Gastrocnemius medialis (tissue), 4 donors: ENCODE measurements at regions not wholly inside any gene's neighbourhood (a gene's known extent, or its start where the extent isn't known, plus 50 kb on each side); places are given as distances from the start of the nearest gene placed in this dataset.

Source experiments
- ATAC-seq, 2 donors: fragments of 150-250 bp; one replicate each; pipeline ENCODE4 v1.9.1; 2016
- DNase-seq, 2 donors: peaks; one replicate each; pipeline ENCODE4 v3.0.0-alpha.2; 2019
- H3K27ac ChIP-seq, 4 donors: fragments of 200-600 bp; sonication (generic); 1 replicate in 1 of 4; 2 replicates in 3 of 4; pipeline ENCODE4 v1.5.1; 2016 to 2018; ENCODE audit warnings: mild to moderate bottlenecking in 2 of 4, moderate library complexity in 1 of 4
- H3K27me3 ChIP-seq, 3 donors: fragments of 200-600 bp; sonication (generic) in 2 of 3; 1 replicate in 1 of 3; 2 replicates in 2 of 3; pipeline versions ENCODE4 v1.5.1 to v1.6.0; 2016 to 2019; ENCODE audit warnings: mild to moderate bottlenecking in 1 of 3, moderate library complexity in 1 of 3
- H3K36me3 ChIP-seq, 2 donors: fragments of 200-600 bp; sonication (generic) in 1 of 2; one replicate each; pipeline ENCODE4 v1.5.1; 2017 to 2018
- H3K4me1 ChIP-seq, 2 donors: fragments of 200-600 bp; sonication (generic) in 1 of 2; one replicate each; pipeline ENCODE4 v1.5.1; 2016 to 2017; ENCODE audit warnings: mild to moderate bottlenecking in 2 of 2
- H3K4me3 ChIP-seq, 4 donors: fragments of 200-600 bp; sonication (generic) in 3 of 4; 1 replicate in 1 of 4; 2 replicates in 3 of 4; pipeline ENCODE4 v1.5.1; 2016 to 2019; ENCODE audit warnings: mild to moderate bottlenecking in 2 of 4
- H3K9me3 ChIP-seq, 3 donors: fragments of 200-600 bp; sonication (generic) in 2 of 3; 1 replicate in 1 of 3; 2 replicates in 2 of 3; pipeline ENCODE4 v1.5.1; 2016 to 2019
- CTCF ChIP-seq, 5 experiments: fragments of 450-650 bp in 3 of 5; fragments of 200-600 bp in 2 of 5; sonication (generic) in 2 of 5; IDR thresholded peaks in 4 of 5; conservative IDR thresholded peaks in 1 of 5; 1 replicate in 4 of 5; 2 replicates in 1 of 5; pipeline ENCODE4 v1.5.1; 2016 to 2019; ENCODE audit warnings: antibody characterized with exemption in 5 of 5, mild to moderate bottlenecking in 3 of 5, moderate library complexity in 3 of 5
- POLR2A ChIP-seq, 2 donors: fragments of 450-650 bp; IDR thresholded peaks; one replicate each; pipeline ENCODE4 v1.6.1; 2017; ENCODE audit warnings: antibody characterized with exemption in 2 of 2, mild to moderate bottlenecking in 2 of 2, moderate library complexity in 2 of 2
- in situ Hi-C, 4 donors: fragments of 200-750 bp; cut with MboI; loops; one replicate each; pipeline versions ENCODE4 v1.15.0 to v1.8.0; 2017; ENCODE audit warnings: low sequenced_read_pairs in 4 of 4
- intact Hi-C: fragments of 100-400 bp; cut with DNase I; formaldehyde crosslinking; loops from one replicate; pipeline ENCODE4 v1.15.1; 2023; ENCODE audit warnings: low total_unique reads

- H3K27ac ChIP-seq, result no peak overlapping the region
- in situ Hi-C loops, result no loop called here
Measured at GRCh38 chr1:38670544-38671122, 188.9 kb downstream of the RRAGC start.

GRCh38 chr1:38667626-38668025 lies 191.9 kb downstream of the RRAGC start:
- DNase-seq (no peak), ATAC-seq (no peak)
- H3K4me3 ChIP-seq, result no peak overlapping the region
- TF ChIP-seq CTCF (IDR thresholded peaks at IDR 0.05 in 4 of 5, conservative IDR thresholded peaks at IDR 0.05 in 1 of 5) (no peak), POLR2A (IDR thresholded peaks at IDR 0.05) (no peak)
- H3K4me1 ChIP-seq, result no peaks in the 10 kb centered on the region
- H3K27ac ChIP-seq, result no peak overlapping the region
- H3K9me3 ChIP-seq, result no peaks in the 10 kb centered on the region
- in situ Hi-C loops, result no loop called here
- intact Hi-C loops, result no loop called here
- H3K27me3 ChIP-seq, result peaks cover 0 to 8% (median 5%) of the 10 kb centered on the region in 3 donors
- H3K36me3 ChIP-seq, result no peaks in the 10 kb centered on the region

More at GRCh38 chr1:38670544-38671122, 188.9 kb downstream of the RRAGC start:
- H3K36me3 ChIP-seq, result no peaks in the 10 kb centered on the region
- H3K9me3 ChIP-seq, result no peaks in the 10 kb centered on the region
- DNase-seq (no peak), ATAC-seq (no peak)
- H3K27me3 ChIP-seq, result peaks cover 0 to 5% (median 4%) of the 10 kb centered on the region in 3 donors
- no peak for TF ChIP-seq POLR2A (IDR thresholded peaks at IDR 0.05)
- TF ChIP-seq CTCF (IDR thresholded peaks at IDR 0.05 in 4 of 5, conservative IDR thresholded peaks at IDR 0.05 in 1 of 5), result no peak
- H3K4me3 ChIP-seq, result no peak overlapping the region
- no peaks in the 10 kb centered on the region for H3K4me1 ChIP-seq
- intact Hi-C loops, result no loop called here

GRCh38 chr1:38662126-38662525 lies 197.4 kb downstream of the RRAGC start:
- peaks cover 0 to 9% (median 0%) of the 10 kb centered on the region in 3 donors for H3K27me3 ChIP-seq
- no peak for TF ChIP-seq POLR2A (IDR thresholded peaks at IDR 0.05)
- no peak for TF ChIP-seq CTCF (IDR thresholded peaks at IDR 0.05 in 4 of 5, conservative IDR thresholded peaks at IDR 0.05 in 1 of 5)
- ATAC-seq, result no peak

GRCh38 chr1:38658883-38659282 lies 200.7 kb downstream of the RRAGC start:
- intact Hi-C loops (no loop called here), in situ Hi-C loops (no loop called here)
- Histone ChIP-seq H3K9me3 (no peaks in the 10 kb centered on the region), H3K4me3 (no peak overlapping the region), H3K36me3 (no peaks in the 10 kb centered on the region), H3K27ac (no peak overlapping the region), H3K27me3 (peaks cover 0 to 9% (median 0%) of the 10 kb centered on the region in 3 donors), H3K4me1 (no peaks in the 10 kb centered on the region)
- ATAC-seq, result no peak
- TF ChIP-seq POLR2A (IDR thresholded peaks at IDR 0.05) (no peak), CTCF (IDR thresholded peaks at IDR 0.05 in 4 of 5, conservative IDR thresholded peaks at IDR 0.05 in 1 of 5) (no peak)
- DNase-seq, result no peak

More at GRCh38 chr1:38662126-38662525, 197.4 kb downstream of the RRAGC start:
- Histone ChIP-seq H3K4me1 (no peaks in the 10 kb centered on the region), H3K4me3 (no peak overlapping the region), H3K27ac (no peak overlapping the region), H3K36me3 (no peaks in the 10 kb centered on the region), H3K9me3 (no peaks in the 10 kb centered on the region)
- no peak for DNase-seq
- in situ Hi-C loops, result no loop called here
- intact Hi-C loops, result no loop called here

GRCh38 chr1:38657873-38658272 lies 201.7 kb downstream of the RRAGC start:
- DNase-seq (no peak), ATAC-seq (no peak)
- Histone ChIP-seq H3K27me3 (peaks cover 0 to 5% (median 0%) of the 10 kb centered on the region in 3 donors), H3K4me3 (no peak overlapping the region), H3K4me1 (no peaks in the 10 kb centered on the region), H3K36me3 (no peaks in the 10 kb centered on the region), H3K9me3 (no peaks in the 10 kb centered on the region), H3K27ac (no peak overlapping the region)
- intact Hi-C loops, result no loop called here
- TF ChIP-seq POLR2A (IDR thresholded peaks at IDR 0.05) (no peak), CTCF (IDR thresholded peaks at IDR 0.05 in 4 of 5, conservative IDR thresholded peaks at IDR 0.05 in 1 of 5) (no peak)
- in situ Hi-C loops, result no loop called here
